SK-N-SH (cell line): ENCODE measurements at regions not wholly inside any gene's neighbourhood (a gene's known extent, or its start where the extent isn't known, plus 50 kb on each side); places are given as distances from the start of the nearest gene placed in this dataset.

Source experiments
- CTCF ChIA-PET: fragments of 300-600, 350-600 bp; formaldehyde crosslinking; extraction: SDS; loops from one replicate; lab custom pipeline; 2021; lab: Yijun Ruan, JAX
- POLR2A ChIA-PET: fragments of 350-600 bp; sonication (Branson Sonifier 250); formaldehyde crosslinking; extraction: SDS; loops from one replicate; lab custom pipeline; 2020; ENCODE audit warnings: antibody characterized with exemption, inconsistent platforms; lab: Yijun Ruan, JAX
- DNase-seq: peaks from one replicate; pipeline ENCODE4 v3.0.0; 2012
- H2AFZ ChIP-seq: fragments of 200-600 bp; sonication (generic); 2 replicates; pipeline ENCODE4 v1.8.1; 2016; ENCODE audit warnings: antibody characterized with exemption, mild to moderate bottlenecking, low read depth
- H3F3A ChIP-seq: fragments of 200-600 bp; sonication (generic); replicated peaks from 2 replicates; pipeline ENCODE3; 2016; ENCODE audit warnings: antibody characterized with exemption, mild to moderate bottlenecking; ENCODE audit not compliant: insufficient read depth
- H3K27ac ChIP-seq, 2 experiments: fragments of 200-500 bp in 1 of 2; fragments of 200-600 bp in 1 of 2; sonication (Bioruptor generic) in 1 of 2; sonication (generic), shearing (Covaris generic) in 1 of 2; 2 replicates each; pipeline versions ENCODE4 v1.5.1 to v1.6.1; 2014 to 2016; ENCODE audit warnings: low read depth in 2 of 2, inconsistent platforms in 1 of 2, low read length in 1 of 2, mild to moderate bottlenecking in 1 of 2, mixed read lengths in 1 of 2
- H3K27me3 ChIP-seq: fragments of 200-600 bp; sonication (generic), shearing (Covaris generic); 2 replicates; pipeline ENCODE4 v1.6.1; 2016; ENCODE audit warnings: mixed run types; ENCODE audit not compliant: insufficient read depth
- H3K36me3 ChIP-seq, 2 experiments: fragments of 200-500 bp in 1 of 2; fragments of 200-600 bp in 1 of 2; sonication (Bioruptor generic) in 1 of 2; sonication (generic) in 1 of 2; replicated peaks in 1 of 2; 2 replicates each; pipeline versions ENCODE3 to v1.5.1; 2014 to 2016; ENCODE audit warnings: low read length in 1 of 2, mild to moderate bottlenecking in 1 of 2; ENCODE audit not compliant: insufficient read depth in 2 of 2, control insufficient read depth in 1 of 2
- H3K4me1 ChIP-seq, 2 experiments: fragments of 200-500 bp in 1 of 2; fragments of 200-600 bp in 1 of 2; sonication (Bioruptor generic) in 1 of 2; sonication (generic), shearing (Covaris generic) in 1 of 2; 2 replicates each; pipeline versions ENCODE4 v1.5.1 to v1.6.1; 2014 to 2016; ENCODE audit warnings: low read depth in 1 of 2, low read length in 1 of 2, mixed run types in 1 of 2; ENCODE audit not compliant: insufficient read depth in 2 of 2, control insufficient read depth in 1 of 2
- H3K4me2 ChIP-seq: fragments of 200-600 bp; sonication (generic), shearing (Covaris generic); 2 replicates; pipeline ENCODE4 v1.6.1; 2017; ENCODE audit warnings: mixed run types
- H3K4me3 ChIP-seq, 2 experiments: fragments of 200-500 bp in 1 of 2; fragments of 200-600 bp in 1 of 2; sonication (Bioruptor generic) in 1 of 2; sonication (generic), shearing (Covaris generic) in 1 of 2; 2 replicates each; pipeline versions ENCODE4 v1.5.1 to v1.8.1; 2014 to 2016; ENCODE audit warnings: low read depth in 2 of 2, inconsistent platforms in 1 of 2, low read length in 1 of 2, mild to moderate bottlenecking in 1 of 2, mixed read lengths in 1 of 2, moderate library complexity in 1 of 2
- H3K79me2 ChIP-seq: fragments of 200-600 bp; sonication (generic); 2 replicates; pipeline ENCODE4 v1.8.1; 2017; ENCODE audit warnings: mild to moderate bottlenecking; ENCODE audit not compliant: insufficient read depth
- H3K9ac ChIP-seq: fragments of 200-600 bp; sonication (generic); 2 replicates; pipeline ENCODE4 v1.6.1; 2017; ENCODE audit warnings: mixed run types
- H3K9me2 ChIP-seq: fragments of 200-600 bp; sonication (generic); 2 replicates; pipeline ENCODE4 v1.6.1; 2017; ENCODE audit warnings: mixed run types
- H3K9me3 ChIP-seq: fragments of 200-600 bp; sonication (generic); 2 replicates; pipeline ENCODE4 v1.6.1; 2017; ENCODE audit warnings: mixed run types, mild to moderate bottlenecking, moderate library complexity
- H4K20me1 ChIP-seq: fragments of 200-600 bp; sonication (generic); 2 replicates; pipeline ENCODE4 v1.6.1; 2017; ENCODE audit warnings: mild to moderate bottlenecking, mixed run types; ENCODE audit not compliant: insufficient read depth
- ELF1 ChIP-seq: IDR thresholded peaks from 2 replicates; pipeline ENCODE4 v1.4.0; 2012
- EP300 ChIP-seq, 2 experiments: IDR thresholded peaks; 2 replicates each; pipeline versions ENCODE4 v1.4.0 to v1.6.1; 2012; ENCODE audit warnings: borderline replicate concordance in 1 of 2, low read depth in 1 of 2, low read length in 1 of 2
- FOXM1 ChIP-seq: IDR thresholded peaks from 2 replicates; pipeline ENCODE4 v1.4.0; 2012; ENCODE audit warnings: low read depth, mild to moderate bottlenecking
- MEF2A ChIP-seq: IDR thresholded peaks from 2 replicates; pipeline ENCODE4 v1.4.0; 2012; ENCODE audit warnings: low read depth, borderline replicate concordance
- MXI1 ChIP-seq: IDR thresholded peaks from 2 replicates; pipeline ENCODE4 v1.6.1; 2012; ENCODE audit warnings: mild to moderate bottlenecking, low read depth, low read length, improper control_type of control experiment
- NFIC ChIP-seq: IDR thresholded peaks from 2 replicates; pipeline ENCODE4 v1.4.0; 2012; ENCODE audit warnings: borderline replicate concordance
- NRF1 ChIP-seq: IDR thresholded peaks from 2 replicates; pipeline ENCODE4 v1.6.1; 2012; ENCODE audit warnings: low read depth, mild to moderate bottlenecking, low read length
- POLR2AphosphoS5 ChIP-seq: IDR thresholded peaks from 2 replicates; pipeline ENCODE4 v1.6.1; 2012; ENCODE audit warnings: low read depth, low read length
- RAD21 ChIP-seq: IDR thresholded peaks from 2 replicates; pipeline ENCODE4 v1.6.1; 2012; ENCODE audit warnings: mild to moderate bottlenecking, low read length
- RCOR1 ChIP-seq: fragments of 150-350 bp; IDR thresholded peaks from 2 replicates; pipeline ENCODE4 v1.6.1; 2017; ENCODE audit warnings: antibody characterized with exemption, low read length
- RFX5 ChIP-seq: IDR thresholded peaks from 2 replicates; pipeline ENCODE4 v1.6.1; 2012; ENCODE audit warnings: mild to moderate bottlenecking, improper control_type of control experiment, low read length
- RXRA ChIP-seq: IDR thresholded peaks from 2 replicates; pipeline ENCODE4 v1.4.0; 2012; ENCODE audit warnings: low read depth, mild to moderate bottlenecking, borderline replicate concordance
- SMC3 ChIP-seq: IDR thresholded peaks from 2 replicates; pipeline ENCODE4 v1.6.1; 2012; ENCODE audit warnings: low read depth, low read length, improper control_type of control experiment
- TAF1 ChIP-seq: IDR thresholded peaks from 2 replicates; pipeline ENCODE4 v1.6.1; 2012; ENCODE audit warnings: low read depth, mild to moderate bottlenecking, low read length, moderate library complexity, borderline replicate concordance
- TCF12 ChIP-seq: IDR thresholded peaks from 2 replicates; pipeline ENCODE4 v1.4.0; 2012
- TEAD4 ChIP-seq: IDR thresholded peaks from 2 replicates; pipeline ENCODE4 v1.4.0; 2012; ENCODE audit warnings: mild to moderate bottlenecking, borderline replicate concordance; ENCODE audit not compliant: insufficient read depth
- WGBS: methylation state at CpG from one replicate; pipeline ENCODE4 v1.1.6; 2017; ENCODE audit warnings: low lambda C conversion rate; 5-methylcytosine and 5-hydroxymethylcytosine counted together
- TF ChIP-seq, protein P1 (sequence below): fragments of 150-350 bp; IDR thresholded peaks from 2 replicates; pipeline ENCODE4 v1.6.1; 2017; ENCODE audit warnings: antibody characterized with exemption, low read length, low read depth, borderline replicate concordance
- TF ChIP-seq, protein P2 (sequence below): fragments of 150-350 bp; IDR thresholded peaks from 2 replicates; pipeline ENCODE4 v1.6.1; 2016; ENCODE audit warnings: mild to moderate bottlenecking, low read depth, low read length
- TF ChIP-seq, protein P3 (sequence below): IDR thresholded peaks from 2 replicates; pipeline ENCODE4 v1.4.0; 2012; ENCODE audit warnings: low read depth, borderline replicate concordance

DNA sequence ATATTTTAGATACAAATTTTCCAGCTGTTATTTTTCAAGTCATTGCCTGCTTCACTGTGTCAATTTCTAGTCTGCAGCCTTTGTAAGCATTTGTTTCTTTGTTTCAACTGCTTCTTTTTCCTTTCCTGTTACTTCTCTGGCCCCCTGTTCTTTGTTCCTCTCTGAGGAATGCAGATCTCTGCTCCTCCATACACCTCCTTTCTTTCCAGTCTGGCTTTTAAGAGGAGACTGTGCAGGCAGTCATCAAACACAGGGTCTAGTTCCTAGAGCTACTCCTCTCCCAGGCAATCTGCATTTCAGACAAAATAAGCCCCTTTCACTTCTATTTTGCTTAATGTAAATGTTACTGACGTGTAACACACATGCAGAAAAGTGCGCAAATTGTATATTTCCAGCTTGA lies 502.9 kb downstream of the PDCD6IP start:
- no peaks in the 10 kb centered on the region; a peak in 2 of 4 replicates for H3K4me1 ChIP-seq
- no peaks in the 10 kb centered on the region for H3K36me3 ChIP-seq
- POLR2A ChIA-PET, result no interaction called here
- no peaks in the 10 kb centered on the region for H3K9me3 ChIP-seq
- no peak overlapping the region for H2AFZ ChIP-seq
- no peak overlapping the region for H3K4me2 ChIP-seq
- CTCF ChIA-PET, result interaction anchor here (0.6 to 0.9 kb wide), 2 partner anchors 9 to 171 kb away, joined by 3 read pairs; no protein-coding TSS in a partner anchor
- H3K27me3 ChIP-seq, result no peaks in the 10 kb centered on the region
- WGBS, result 39% methylated on average over 2 of the region's 2 CpGs
- TF ChIP-seq RCOR1, result no peak
- TF ChIP-seq EP300 (IDR thresholded peaks at IDR 0.05; ENCODE audit: borderline replicate concordance in 1 of 2, low read depth in 1 of 2, low read length in 1 of 2), result no peak
- no peak for TF ChIP-seq RXRA
- TF ChIP-seq, protein P1, sequence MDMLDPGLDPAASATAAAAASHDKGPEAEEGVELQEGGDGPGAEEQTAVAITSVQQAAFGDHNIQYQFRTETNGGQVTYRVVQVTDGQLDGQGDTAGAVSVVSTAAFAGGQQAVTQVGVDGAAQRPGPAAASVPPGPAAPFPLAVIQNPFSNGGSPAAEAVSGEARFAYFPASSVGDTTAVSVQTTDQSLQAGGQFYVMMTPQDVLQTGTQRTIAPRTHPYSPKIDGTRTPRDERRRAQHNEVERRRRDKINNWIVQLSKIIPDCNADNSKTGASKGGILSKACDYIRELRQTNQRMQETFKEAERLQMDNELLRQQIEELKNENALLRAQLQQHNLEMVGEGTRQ, result no peak
- no peak for TF ChIP-seq TCF12
- no peak for TF ChIP-seq TEAD4
- no peak for TF ChIP-seq ELF1
- TF ChIP-seq, all 33 proteins: peak for 0
- Histone ChIP-seq H3K79me2 (no peaks in the 10 kb centered on the region), H3K9me2 (no peaks in the 10 kb centered on the region), H3K4me3 (no peak overlapping the region), H4K20me1 (no peaks in the 10 kb centered on the region), H3F3A (no peaks in the 10 kb centered on the region), H3K27ac (no peak overlapping the region), H3K9ac (no peak overlapping the region)
- DNase-seq, result no peak

DNA sequence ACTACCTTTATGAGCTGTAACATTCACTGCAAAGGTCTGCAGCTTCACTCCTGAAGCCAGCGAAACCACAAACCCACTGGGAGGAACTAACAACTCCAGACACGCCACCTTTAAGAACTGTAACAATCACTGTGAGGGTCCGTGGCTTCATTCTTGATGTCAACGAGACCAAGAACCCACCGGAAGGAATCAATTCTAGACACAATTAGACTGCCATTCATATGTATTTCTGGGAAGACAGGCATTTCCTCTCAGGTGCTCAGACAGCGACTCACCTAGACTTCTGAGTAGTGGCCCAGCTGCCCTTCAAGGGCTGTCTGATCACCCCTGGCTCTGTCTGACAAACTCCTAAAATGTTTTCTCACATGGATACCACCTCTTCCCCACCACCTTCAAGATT lies 506.8 kb downstream of the PDCD6IP start:
- DNase-seq, result no peak
- Histone ChIP-seq H3K27ac (no peak overlapping the region; a peak in 1 of 4 replicates), H2AFZ (no peak overlapping the region), H3K4me1 (no peaks in the 10 kb centered on the region; a peak in 2 of 4 replicates), H3K9ac (no peak overlapping the region), H4K20me1 (no peaks in the 10 kb centered on the region), H3K79me2 (no peaks in the 10 kb centered on the region), H3K4me3 (no peak overlapping the region), H3K36me3 (no peaks in the 10 kb centered on the region), H3K4me2 (no peak overlapping the region), H3F3A (no peaks in the 10 kb centered on the region), H3K9me3 (no peaks in the 10 kb centered on the region), H3K9me2 (no peaks in the 10 kb centered on the region), H3K27me3 (no peaks in the 10 kb centered on the region)
- POLR2A ChIA-PET, result no interaction called here
- CTCF ChIA-PET, result interaction anchor here (0.9 kb wide), 1 partner anchor 45 kb away, joined by 3 read pairs; no protein-coding TSS in a partner anchor
- TF ChIP-seq RFX5 (no peak), FOXM1 (no peak), MXI1 (no peak), NFIC (no peak)
- 44% methylated on average over 6 of the region's 6 CpGs for WGBS

DNA sequence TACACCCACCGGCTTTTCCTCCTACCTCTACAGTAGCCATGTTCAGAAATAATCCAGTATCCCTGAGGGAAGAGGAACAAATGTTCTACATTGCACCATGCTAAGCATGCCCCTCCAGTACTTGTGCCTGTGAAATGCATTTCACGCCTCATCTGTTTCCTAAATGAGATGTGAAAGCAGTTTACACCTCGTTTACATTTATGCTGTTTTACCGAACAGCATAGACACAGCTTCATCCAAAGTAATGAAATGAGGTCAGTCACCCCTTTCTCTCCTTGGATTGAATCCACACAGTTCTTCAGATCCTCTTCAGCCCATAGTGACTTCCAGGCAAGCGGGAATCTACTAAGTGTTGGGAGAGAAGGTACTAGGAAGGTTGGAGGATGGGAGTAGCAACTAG lies 514.3 kb downstream of the PDCD6IP start:
- no peaks in the 10 kb centered on the region for H3K9me2 ChIP-seq
- H3K27me3 ChIP-seq, result no peaks in the 10 kb centered on the region
- no peaks in the 10 kb centered on the region for H3K4me1 ChIP-seq
- ChIA-PET CTCF (interaction anchor here (0.6 kb wide), 1 partner anchor 51 kb away, joined by 3 read pairs; no protein-coding TSS in a partner anchor), POLR2A (no interaction called here)
- H3F3A ChIP-seq, result no peaks in the 10 kb centered on the region
- no peaks in the 10 kb centered on the region for H3K79me2 ChIP-seq
- no peak overlapping the region for H3K4me3 ChIP-seq
- no peak for DNase-seq
- no peak overlapping the region for H2AFZ ChIP-seq
- 53% methylated on average over 5 of the region's 5 CpGs for WGBS
- H4K20me1 ChIP-seq, result no peaks in the 10 kb centered on the region
- no peaks in the 10 kb centered on the region for H3K36me3 ChIP-seq
- H3K4me2 ChIP-seq, result no peak overlapping the region
- H3K27ac ChIP-seq, result no peak overlapping the region
- H3K9ac ChIP-seq, result no peak overlapping the region
- no peaks in the 10 kb centered on the region for H3K9me3 ChIP-seq
- TF ChIP-seq, protein P2, sequence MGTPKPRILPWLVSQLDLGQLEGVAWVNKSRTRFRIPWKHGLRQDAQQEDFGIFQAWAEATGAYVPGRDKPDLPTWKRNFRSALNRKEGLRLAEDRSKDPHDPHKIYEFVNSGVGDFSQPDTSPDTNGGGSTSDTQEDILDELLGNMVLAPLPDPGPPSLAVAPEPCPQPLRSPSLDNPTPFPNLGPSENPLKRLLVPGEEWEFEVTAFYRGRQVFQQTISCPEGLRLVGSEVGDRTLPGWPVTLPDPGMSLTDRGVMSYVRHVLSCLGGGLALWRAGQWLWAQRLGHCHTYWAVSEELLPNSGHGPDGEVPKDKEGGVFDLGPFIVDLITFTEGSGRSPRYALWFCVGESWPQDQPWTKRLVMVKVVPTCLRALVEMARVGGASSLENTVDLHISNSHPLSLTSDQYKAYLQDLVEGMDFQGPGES, result no peak
- TF ChIP-seq NRF1 (no peak), TAF1 (no peak), RAD21 (no peak), RFX5 (no peak), TCF12 (no peak), NFIC (no peak), ELF1 (no peak), SMC3 (no peak), MEF2A (no peak), POLR2AphosphoS5 (no peak), TEAD4 (no peak)
- TF ChIP-seq, protein P3, sequence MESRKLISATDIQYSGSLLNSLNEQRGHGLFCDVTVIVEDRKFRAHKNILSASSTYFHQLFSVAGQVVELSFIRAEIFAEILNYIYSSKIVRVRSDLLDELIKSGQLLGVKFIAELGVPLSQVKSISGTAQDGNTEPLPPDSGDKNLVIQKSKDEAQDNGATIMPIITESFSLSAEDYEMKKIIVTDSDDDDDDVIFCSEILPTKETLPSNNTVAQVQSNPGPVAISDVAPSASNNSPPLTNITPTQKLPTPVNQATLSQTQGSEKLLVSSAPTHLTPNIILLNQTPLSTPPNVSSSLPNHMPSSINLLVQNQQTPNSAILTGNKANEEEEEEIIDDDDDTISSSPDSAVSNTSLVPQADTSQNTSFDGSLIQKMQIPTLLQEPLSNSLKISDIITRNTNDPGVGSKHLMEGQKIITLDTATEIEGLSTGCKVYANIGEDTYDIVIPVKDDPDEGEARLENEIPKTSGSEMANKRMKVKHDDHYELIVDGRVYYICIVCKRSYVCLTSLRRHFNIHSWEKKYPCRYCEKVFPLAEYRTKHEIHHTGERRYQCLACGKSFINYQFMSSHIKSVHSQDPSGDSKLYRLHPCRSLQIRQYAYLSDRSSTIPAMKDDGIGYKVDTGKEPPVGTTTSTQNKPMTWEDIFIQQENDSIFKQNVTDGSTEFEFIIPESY, result no peak
